ENCODE measurements at regions not wholly inside any gene's neighbourhood (a gene's known extent, or its start where the extent isn't known, plus 50 kb on each side); places are given as distances from the start of the nearest gene placed in this dataset.
"Not testable (repeated sequence)": the region's sequence is repeated elsewhere in the genome, so short reads cannot be mapped to it uniquely, and the experiment has no call there.

DNA sequence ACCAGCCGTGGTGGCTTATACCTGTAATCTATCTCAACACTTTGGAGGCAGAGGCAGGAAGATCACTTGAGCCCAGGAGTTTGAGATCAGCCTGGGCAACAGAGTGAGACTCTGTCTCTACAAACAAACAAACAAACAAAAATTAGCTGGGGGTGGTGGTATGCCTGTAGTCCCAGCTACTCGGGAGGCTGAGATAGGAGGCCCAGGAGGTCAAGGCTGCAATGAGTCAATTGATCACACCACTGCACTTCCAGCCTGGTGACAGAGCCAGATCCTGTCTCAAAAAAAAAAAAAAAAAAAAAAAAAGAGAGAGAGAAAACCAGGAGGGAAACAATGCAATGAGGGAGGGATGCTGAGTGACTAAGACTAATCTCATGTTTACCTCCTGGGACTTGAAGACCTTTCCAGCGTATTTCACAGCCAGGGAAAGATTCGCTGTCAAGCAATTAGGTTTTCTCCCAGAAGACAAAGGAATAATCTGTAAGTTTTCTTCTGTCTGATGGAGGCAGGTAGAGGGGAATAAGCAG is 51.1 kb upstream of the MIER3 start:
- Mint-ChIP-seq H3K9me3 (no peaks in the 10 kb centered on the region), H3K27me3 (ENCODE audit: low read depth) (peaks cover 36% of the 10 kb centered on the region), H3K4me3 (no peak overlapping the region), H3K4me1 (ENCODE audit: low read depth) (no peaks in the 10 kb centered on the region), H3K27ac (no peak overlapping the region), H3K36me3 (ENCODE audit: low read depth) (no peaks in the 10 kb centered on the region)

- H3K27me3 Mint-ChIP-seq (ENCODE audit: low read depth), result peaks cover 33% of the 10 kb centered on the region
- not testable (repeated sequence) for H3K4me1 Mint-ChIP-seq (ENCODE audit: low read depth); H3K36me3 Mint-ChIP-seq (ENCODE audit: low read depth); H3K9me3 Mint-ChIP-seq; H3K27ac Mint-ChIP-seq; H3K4me3 Mint-ChIP-seq
Measured at GRCh38 chr5:57003566-57003965, 51.6 kb upstream of the MIER3 start.

DNA sequence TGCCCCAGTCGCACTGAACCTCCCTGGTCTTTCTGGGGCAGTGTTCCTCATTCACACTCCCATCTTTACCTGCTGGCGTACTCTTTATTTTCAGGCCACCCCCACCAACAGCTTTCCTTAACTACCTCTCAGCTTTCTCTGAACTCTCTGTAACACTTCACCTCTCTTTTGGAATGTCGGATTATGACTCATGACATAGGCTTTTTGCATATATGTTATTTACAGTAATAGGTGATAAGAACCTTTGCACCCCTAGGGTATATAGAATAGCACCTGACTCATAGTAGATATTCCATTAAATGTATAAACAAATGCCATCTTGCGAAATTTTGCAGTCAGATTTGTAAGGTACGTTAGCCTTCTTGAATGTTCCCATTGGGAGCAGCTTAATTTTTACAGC is 52.9 kb upstream of the MIER3 start:
- H3K9me3 Mint-ChIP-seq, result no peaks in the 10 kb centered on the region
- H3K27me3 Mint-ChIP-seq (ENCODE audit: low read depth), result peaks cover 27% of the 10 kb centered on the region
- H3K4me1 Mint-ChIP-seq (ENCODE audit: low read depth), result no peaks in the 10 kb centered on the region
- no peak overlapping the region for H3K4me3 Mint-ChIP-seq
- H3K27ac Mint-ChIP-seq, result no peak overlapping the region
- no peaks in the 10 kb centered on the region for H3K36me3 Mint-ChIP-seq (ENCODE audit: low read depth)

GRCh38 chr5:57007344-57007743 is 55.4 kb upstream of the MIER3 start:
- Mint-ChIP-seq H3K9me3 (no peaks in the 10 kb centered on the region), H3K4me1 (ENCODE audit: low read depth) (no peaks in the 10 kb centered on the region), H3K27me3 (ENCODE audit: low read depth) (peaks cover 10% of the 10 kb centered on the region), H3K4me3 (no peak overlapping the region), H3K36me3 (ENCODE audit: low read depth) (no peaks in the 10 kb centered on the region), H3K27ac (no peak overlapping the region)

- Mint-ChIP-seq H3K27ac (no peak overlapping the region), H3K4me1 (ENCODE audit: low read depth) (no peaks in the 10 kb centered on the region), H3K9me3 (no peaks in the 10 kb centered on the region), H3K4me3 (no peak overlapping the region), H3K27me3 (ENCODE audit: low read depth) (peaks cover 11% of the 10 kb centered on the region), H3K36me3 (ENCODE audit: low read depth) (no peaks in the 10 kb centered on the region)
Measured at GRCh38 chr5:57009811-57010210, 57.9 kb upstream of the MIER3 start.

DNA sequence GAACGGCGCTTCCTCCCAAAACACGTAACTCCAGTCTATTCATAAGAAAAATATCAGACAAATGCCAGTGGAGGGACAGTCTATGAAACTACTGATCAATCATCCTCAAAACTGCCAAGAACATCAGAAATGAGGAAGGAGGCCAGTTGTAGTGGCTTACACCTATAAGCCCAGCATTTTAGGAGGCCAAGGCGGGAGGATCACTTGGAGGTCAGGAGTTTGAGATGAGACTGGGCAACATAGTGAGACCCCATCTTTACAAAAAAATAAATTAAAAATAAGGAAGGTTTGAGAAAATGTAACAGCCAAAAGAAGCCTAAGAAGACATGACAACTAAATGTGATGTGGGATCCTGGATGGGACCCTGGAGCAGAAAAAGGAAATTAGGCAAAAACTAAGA is 58.9 kb upstream of the MIER3 start:
- H3K4me3 Mint-ChIP-seq, result no peak overlapping the region
- H3K9me3 Mint-ChIP-seq, result no peaks in the 10 kb centered on the region
- peaks cover 9% of the 10 kb centered on the region for H3K27me3 Mint-ChIP-seq (ENCODE audit: low read depth)
- H3K36me3 Mint-ChIP-seq (ENCODE audit: low read depth), result no peaks in the 10 kb centered on the region
- H3K27ac Mint-ChIP-seq, result no peak overlapping the region
- H3K4me1 Mint-ChIP-seq (ENCODE audit: low read depth), result no peaks in the 10 kb centered on the region

- Mint-ChIP-seq H3K36me3 (ENCODE audit: low read depth) (no peaks in the 10 kb centered on the region), H3K4me1 (ENCODE audit: low read depth) (no peaks in the 10 kb centered on the region), H3K27me3 (ENCODE audit: low read depth) (peaks cover 9% of the 10 kb centered on the region), H3K9me3 (no peaks in the 10 kb centered on the region), H3K27ac (no peak overlapping the region), H3K4me3 (no peak overlapping the region)
Measured at GRCh38 chr5:57012511-57012910, 60.6 kb upstream of the MIER3 start.

DNA sequence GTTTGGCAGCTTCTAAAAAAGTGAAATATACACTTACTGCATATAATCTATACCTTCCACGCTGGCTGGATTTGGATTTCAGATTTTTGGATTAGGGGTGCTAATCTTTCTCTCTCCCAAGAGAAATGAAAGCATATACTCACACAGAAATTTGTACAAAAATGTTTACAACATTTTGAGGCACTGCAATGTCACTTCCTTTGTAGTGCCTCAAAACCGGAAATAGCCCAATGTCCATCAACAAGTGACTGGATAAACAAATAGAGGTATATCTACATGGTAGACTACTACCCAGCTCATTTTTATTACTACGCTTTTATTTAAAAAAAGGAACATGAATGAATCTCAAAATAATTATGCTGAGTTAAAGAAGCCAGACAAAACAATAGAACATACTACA is 74.0 kb upstream of the MIER3 start:
- H3K4me1 Mint-ChIP-seq (ENCODE audit: low read depth), result peaks cover 7% of the 10 kb centered on the region
- no peak overlapping the region for H3K4me3 Mint-ChIP-seq
- H3K36me3 Mint-ChIP-seq (ENCODE audit: low read depth), result no peaks in the 10 kb centered on the region
- no peaks in the 10 kb centered on the region for H3K9me3 Mint-ChIP-seq
- no peak overlapping the region for H3K27ac Mint-ChIP-seq
- H3K27me3 Mint-ChIP-seq (ENCODE audit: low read depth), result no peaks in the 10 kb centered on the region

GRCh38 chr5:57028161-57028560 is 76.2 kb upstream of the MIER3 start:
- no peak overlapping the region for H3K27ac Mint-ChIP-seq

DNA sequence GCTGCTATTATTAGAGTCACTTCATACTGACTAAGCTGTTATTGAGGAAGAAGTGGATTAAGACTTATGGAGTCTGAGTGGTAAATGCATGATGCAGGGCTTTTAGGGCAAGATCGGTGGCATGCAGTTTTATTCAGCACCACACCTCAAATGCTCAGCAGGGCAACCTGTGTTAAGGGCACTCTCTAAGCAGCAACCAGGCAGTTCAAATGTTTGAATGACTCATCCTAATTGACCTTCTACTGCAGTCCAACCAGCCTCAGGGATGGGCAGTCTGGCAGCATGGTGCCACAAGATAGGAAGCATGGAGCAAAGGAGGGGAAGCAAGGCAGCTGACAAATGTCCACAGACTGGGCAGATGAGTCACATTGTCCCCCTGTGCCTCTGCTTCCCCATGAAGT is 80.2 kb upstream of the MIER3 start:
- no peak overlapping the region for H3K4me3 Mint-ChIP-seq
- no peak overlapping the region for H3K27ac Mint-ChIP-seq
- peaks cover 14% of the 10 kb centered on the region for H3K4me1 Mint-ChIP-seq (ENCODE audit: low read depth)
- no peaks in the 10 kb centered on the region for H3K36me3 Mint-ChIP-seq (ENCODE audit: low read depth)
- peaks cover 10% of the 10 kb centered on the region for H3K27me3 Mint-ChIP-seq (ENCODE audit: low read depth)
- no peaks in the 10 kb centered on the region for H3K9me3 Mint-ChIP-seq

More at GRCh38 chr5:57028161-57028560, 76.2 kb upstream of the MIER3 start:
- Mint-ChIP-seq H3K36me3 (ENCODE audit: low read depth) (no peaks in the 10 kb centered on the region), H3K9me3 (no peaks in the 10 kb centered on the region), H3K27me3 (ENCODE audit: low read depth) (peaks cover 6% of the 10 kb centered on the region), H3K4me3 (no peak overlapping the region), H3K4me1 (ENCODE audit: low read depth) (peaks cover 14% of the 10 kb centered on the region)

DNA sequence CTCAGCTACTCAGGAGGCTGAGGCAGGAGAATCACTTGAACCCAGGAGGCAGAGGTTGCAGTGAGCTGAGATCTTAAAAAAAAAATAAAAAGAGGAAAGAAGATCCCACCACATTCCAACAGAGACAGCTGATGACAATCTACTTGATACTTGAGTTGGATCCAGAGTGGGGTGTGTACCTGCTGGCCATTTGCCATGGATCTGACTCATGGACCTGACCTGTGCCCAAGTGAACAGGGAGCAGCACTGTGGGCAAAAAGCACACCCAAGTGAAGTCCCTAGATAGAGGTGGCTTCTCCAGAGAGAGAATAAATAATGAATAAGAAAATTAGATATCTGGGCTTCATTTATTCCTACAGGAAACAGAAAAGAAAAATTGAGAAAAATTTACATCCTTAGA is 81.2 kb upstream of the MIER3 start:
- H3K27ac Mint-ChIP-seq, result no peak overlapping the region
- peaks cover 14% of the 10 kb centered on the region for H3K4me1 Mint-ChIP-seq (ENCODE audit: low read depth)
- no peaks in the 10 kb centered on the region for H3K36me3 Mint-ChIP-seq (ENCODE audit: low read depth)
- no peak overlapping the region for H3K4me3 Mint-ChIP-seq
- no peaks in the 10 kb centered on the region for H3K9me3 Mint-ChIP-seq
- H3K27me3 Mint-ChIP-seq (ENCODE audit: low read depth), result peaks cover 10% of the 10 kb centered on the region

- peaks cover 10% of the 10 kb centered on the region for H3K27me3 Mint-ChIP-seq (ENCODE audit: low read depth)
- H3K36me3 Mint-ChIP-seq (ENCODE audit: low read depth), result no peaks in the 10 kb centered on the region
- H3K27ac Mint-ChIP-seq, result no peak overlapping the region
- peaks cover 14% of the 10 kb centered on the region for H3K4me1 Mint-ChIP-seq (ENCODE audit: low read depth)
- no peaks in the 10 kb centered on the region for H3K9me3 Mint-ChIP-seq
- no peak overlapping the region for H3K4me3 Mint-ChIP-seq
Measured at GRCh38 chr5:57033503-57033902, 81.6 kb upstream of the MIER3 start.

DNA sequence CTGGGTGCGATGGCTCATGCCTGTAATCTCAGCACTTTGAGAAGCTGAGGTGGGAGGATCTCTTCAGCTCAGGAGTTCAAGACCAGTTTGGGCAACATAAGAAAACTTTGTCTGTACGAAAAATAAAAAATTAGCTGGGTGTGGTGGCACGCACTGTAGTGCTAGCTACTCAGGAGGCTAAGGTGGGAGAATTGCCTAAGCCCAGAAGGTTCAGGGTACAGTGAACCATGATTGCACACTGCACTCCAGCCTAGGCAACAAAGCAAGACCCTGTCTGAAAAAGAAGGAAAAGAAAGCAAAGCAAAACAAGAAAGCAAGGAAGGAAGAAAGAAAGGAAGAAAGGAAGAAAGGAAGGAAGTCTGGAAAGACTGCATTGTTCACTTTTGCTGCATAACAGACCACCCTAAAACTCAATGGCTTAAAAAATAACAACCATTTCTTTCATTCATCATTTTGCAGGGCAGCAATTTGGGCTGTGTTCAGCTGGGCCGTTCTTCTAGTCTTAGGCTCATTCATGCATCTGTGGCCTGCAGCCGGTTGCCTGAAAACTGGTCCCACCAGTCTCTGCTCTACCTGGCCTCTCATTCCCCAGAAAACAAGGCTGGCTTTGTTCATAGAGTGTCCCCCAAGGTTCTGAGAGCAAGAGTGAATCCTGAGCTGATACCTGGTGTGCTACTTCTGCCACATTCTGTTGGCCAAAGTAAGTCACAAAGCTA is 82.4 kb upstream of the MIER3 start:
- no peak overlapping the region for H3K4me3 Mint-ChIP-seq
- peaks cover 14% of the 10 kb centered on the region for H3K4me1 Mint-ChIP-seq (ENCODE audit: low read depth)
- H3K27me3 Mint-ChIP-seq (ENCODE audit: low read depth), result peaks cover 10% of the 10 kb centered on the region
- no peak overlapping the region for H3K27ac Mint-ChIP-seq
- no peaks in the 10 kb centered on the region for H3K9me3 Mint-ChIP-seq
- no peaks in the 10 kb centered on the region for H3K36me3 Mint-ChIP-seq (ENCODE audit: low read depth)

GRCh38 chr5:57035955-57036354 is 84.0 kb upstream of the MIER3 start:
- Mint-ChIP-seq H3K4me1 (ENCODE audit: low read depth) (peaks cover 8% of the 10 kb centered on the region), H3K27me3 (ENCODE audit: low read depth) (peaks cover 10% of the 10 kb centered on the region), H3K36me3 (ENCODE audit: low read depth) (no peaks in the 10 kb centered on the region), H3K4me3 (no peak overlapping the region), H3K27ac (no peak overlapping the region), H3K9me3 (no peaks in the 10 kb centered on the region)

GRCh38 chr5:57036761-57037160 is 84.8 kb upstream of the MIER3 start:
- no peak overlapping the region for H3K4me3 Mint-ChIP-seq
- H3K9me3 Mint-ChIP-seq, result no peaks in the 10 kb centered on the region
- no peaks in the 10 kb centered on the region for H3K36me3 Mint-ChIP-seq (ENCODE audit: low read depth)
- H3K27ac Mint-ChIP-seq, result no peak overlapping the region
- H3K4me1 Mint-ChIP-seq (ENCODE audit: low read depth), result peaks cover 3% of the 10 kb centered on the region
- H3K27me3 Mint-ChIP-seq (ENCODE audit: low read depth), result peaks cover 9% of the 10 kb centered on the region

DNA sequence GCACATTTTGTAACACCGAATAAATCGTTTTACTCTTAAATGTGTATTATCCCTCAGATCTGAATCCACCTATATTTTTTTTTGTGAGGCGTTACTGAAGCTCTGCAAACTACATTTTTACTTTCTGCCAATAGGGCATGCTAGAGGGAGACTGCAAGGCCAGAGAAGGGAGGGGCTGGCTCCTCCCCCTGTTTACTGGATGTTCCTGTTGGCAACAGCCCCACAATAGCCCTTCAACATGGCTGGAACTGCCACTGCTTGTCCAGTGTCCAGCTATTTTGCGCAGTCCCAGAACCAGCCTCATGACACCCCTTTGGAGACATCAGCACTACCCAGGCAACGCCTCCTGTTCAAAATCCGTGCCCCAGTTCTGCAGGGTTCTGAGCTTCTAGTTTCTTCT is 85.4 kb upstream of the MIER3 start:
- Mint-ChIP-seq H3K4me1 (ENCODE audit: low read depth) (no peaks in the 10 kb centered on the region), H3K27me3 (ENCODE audit: low read depth) (peaks cover 4% of the 10 kb centered on the region), H3K27ac (no peak overlapping the region), H3K36me3 (ENCODE audit: low read depth) (no peaks in the 10 kb centered on the region), H3K4me3 (no peak overlapping the region), H3K9me3 (no peaks in the 10 kb centered on the region)
